ENCODE measurements at regions not wholly inside any gene's neighbourhood (a gene's known extent, or its start where the extent isn't known, plus 50 kb on each side); places are given as distances from the start of the nearest gene placed in this dataset.

- no peaks in the 10 kb centered on the region for H3K36me3 ChIP-seq (ENCODE audit: insufficient read depth, low read length)
- H3K9ac ChIP-seq (ENCODE audit: low read depth, low read length), result no peak overlapping the region
- H3K4me1 ChIP-seq (ENCODE audit: insufficient read depth, low read length), result no peaks in the 10 kb centered on the region
- WGBS, result 59% methylated on average over 3 of the region's 3 CpGs
- no peaks in the 10 kb centered on the region for H3K27me3 ChIP-seq (ENCODE audit: insufficient read depth, low read length)
- H3K4me3 ChIP-seq (ENCODE audit: low read length), result no peak overlapping the region
- H3K27ac ChIP-seq (ENCODE audit: low read depth, low read length), result no peak overlapping the region
- no peaks in the 10 kb centered on the region for H3K9me3 ChIP-seq (ENCODE audit: insufficient read depth, low read depth, low read length)
These were observed 64.1 kb upstream of the GMNC start for GRCh38 chr3:190926619-190927018.

DNA sequence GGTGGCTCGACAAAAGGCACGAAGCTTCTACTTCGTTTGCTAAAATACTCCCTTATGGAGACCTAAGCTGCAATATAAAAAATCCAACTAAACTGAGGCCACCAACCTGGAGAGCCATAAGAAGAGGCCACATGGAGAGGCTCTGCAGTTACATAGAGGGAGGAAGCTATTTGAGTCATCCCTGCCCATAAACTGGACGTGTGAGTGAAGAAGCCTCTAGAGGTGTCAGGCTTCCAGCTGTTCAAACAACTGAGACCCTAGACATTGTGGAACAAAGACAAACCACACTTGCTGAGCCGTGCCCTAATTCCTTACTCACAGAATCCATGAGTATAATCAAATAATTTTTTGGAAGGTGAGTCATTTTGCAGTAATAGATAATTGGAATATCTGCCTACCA, 50.2 kb upstream of the GMNC start:
- Histone ChIP-seq H3K4me3 (ENCODE audit: low read length) (no peak overlapping the region), H3K9ac (ENCODE audit: low read depth, low read length) (no peak overlapping the region), H3K27me3 (ENCODE audit: insufficient read depth, low read length) (no peaks in the 10 kb centered on the region), H3K4me1 (ENCODE audit: insufficient read depth, low read length) (peaks cover 18% of the 10 kb centered on the region; the same call in 1 of the 2 replicates), H3K9me3 (ENCODE audit: insufficient read depth, low read depth, low read length) (no peaks in the 10 kb centered on the region), H3K36me3 (ENCODE audit: insufficient read depth, low read length) (no peaks in the 10 kb centered on the region), H3K27ac (ENCODE audit: low read depth, low read length) (no peak overlapping the region)
- 80% methylated on average over 3 of the region's 5 CpGs for WGBS
